ENCODE measurements at regions not wholly inside any gene's neighbourhood (a gene's known extent, or its start where the extent isn't known, plus 50 kb on each side); places are given as distances from the start of the nearest gene placed in this dataset.
A peak's percentile ranks its signal among the peaks of the same experiment; 100 is the strongest.

- no peaks in the 10 kb centered on the region for H3K27me3 ChIP-seq (ENCODE audit: low read length)
- ATAC-seq (peak; percentile 91), DNase-seq (peak; percentile 70)
- no peaks in the 10 kb centered on the region for H3K9me3 ChIP-seq (ENCODE audit: low read length)
- no peak overlapping the region for H3K4me3 ChIP-seq (ENCODE audit: low read length)
- H3K4me2 ChIP-seq (ENCODE audit: low read length), result peak overlapping the region; percentile 45
- no peaks in the 10 kb centered on the region for H3K36me3 ChIP-seq (ENCODE audit: low read depth, low read length)
- POLR2A ChIA-PET (ENCODE audit: unreplicated experiment), result no interaction called here
- CTCF ChIA-PET, result no interaction called here
- intact Hi-C loops (cut with micrococcal nuclease), result no loop called here
- no peaks in the 10 kb centered on the region for H3K9me2 ChIP-seq (replicated peaks; ENCODE audit: low read length)
- no peaks in the 10 kb centered on the region for H3K79me2 ChIP-seq (ENCODE audit: low read length)
- TF ChIP-seq EZH2phosphoT487 (IDR thresholded peaks at IDR 0.05; ENCODE audit: borderline replicate concordance, low read length), result no peak
- TF ChIP-seq EZH2 (IDR thresholded peaks at IDR 0.05; ENCODE audit: low read length, unreplicated experiment), result no peak
- TF ChIP-seq, protein P1, sequence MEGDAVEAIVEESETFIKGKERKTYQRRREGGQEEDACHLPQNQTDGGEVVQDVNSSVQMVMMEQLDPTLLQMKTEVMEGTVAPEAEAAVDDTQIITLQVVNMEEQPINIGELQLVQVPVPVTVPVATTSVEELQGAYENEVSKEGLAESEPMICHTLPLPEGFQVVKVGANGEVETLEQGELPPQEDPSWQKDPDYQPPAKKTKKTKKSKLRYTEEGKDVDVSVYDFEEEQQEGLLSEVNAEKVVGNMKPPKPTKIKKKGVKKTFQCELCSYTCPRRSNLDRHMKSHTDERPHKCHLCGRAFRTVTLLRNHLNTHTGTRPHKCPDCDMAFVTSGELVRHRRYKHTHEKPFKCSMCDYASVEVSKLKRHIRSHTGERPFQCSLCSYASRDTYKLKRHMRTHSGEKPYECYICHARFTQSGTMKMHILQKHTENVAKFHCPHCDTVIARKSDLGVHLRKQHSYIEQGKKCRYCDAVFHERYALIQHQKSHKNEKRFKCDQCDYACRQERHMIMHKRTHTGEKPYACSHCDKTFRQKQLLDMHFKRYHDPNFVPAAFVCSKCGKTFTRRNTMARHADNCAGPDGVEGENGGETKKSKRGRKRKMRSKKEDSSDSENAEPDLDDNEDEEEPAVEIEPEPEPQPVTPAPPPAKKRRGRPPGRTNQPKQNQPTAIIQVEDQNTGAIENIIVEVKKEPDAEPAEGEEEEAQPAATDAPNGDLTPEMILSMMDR (conservative IDR thresholded peaks at IDR 0.05; ENCODE audit: low read depth, low read length), result no peak
- BruUV-seq (replicated peaks), result no TSS peak
- peak overlapping the region; percentile 72 for H2AFZ ChIP-seq (ENCODE audit: low read length)
- no peaks in the 10 kb centered on the region for H3F3A ChIP-seq (ENCODE audit: low read length, unreplicated experiment)
- peak overlapping the region; percentile 36 for H3K27ac ChIP-seq (ENCODE audit: low read length)
- no peaks in the 10 kb centered on the region for H4K20me1 ChIP-seq (ENCODE audit: low read length)
- H3K4me1 ChIP-seq (ENCODE audit: insufficient read depth, low read length), result peaks cover 10% of the 10 kb centered on the region
- H3K9ac ChIP-seq (ENCODE audit: low read length), result no peak overlapping the region
These were observed 590.2 kb upstream of the MEF2C start for GRCh38 chr5:89473196-89473595.

DNA sequence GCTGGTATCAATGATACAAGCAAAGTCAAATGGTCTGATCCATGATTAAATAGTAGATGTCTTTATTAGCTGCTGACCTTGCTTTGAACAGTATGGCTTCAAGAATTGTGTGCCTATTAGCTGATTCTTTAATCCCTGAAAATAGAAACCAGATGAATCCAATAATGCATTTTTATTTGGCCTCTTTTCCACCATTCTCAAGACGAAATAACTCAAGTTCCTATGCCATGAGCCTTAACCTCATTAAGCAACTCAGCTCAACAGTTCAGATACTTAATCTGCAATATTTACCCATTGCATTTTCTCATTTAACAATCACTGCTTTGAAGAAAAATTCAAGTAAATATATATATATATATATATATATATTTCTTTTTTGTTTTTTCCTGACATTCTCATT lies 588.6 kb upstream of the MEF2C start:
- ChIA-PET CTCF (no interaction called here), POLR2A (ENCODE audit: unreplicated experiment) (no interaction called here)
- Histone ChIP-seq H3K27ac (ENCODE audit: low read length) (no peak overlapping the region), H3K9me3 (ENCODE audit: low read length) (no peaks in the 10 kb centered on the region), H3K4me1 (ENCODE audit: insufficient read depth, low read length) (peaks cover 10% of the 10 kb centered on the region), H3K9ac (ENCODE audit: low read length) (no peak overlapping the region), H2AFZ (ENCODE audit: low read length) (no peak overlapping the region), H3K79me2 (ENCODE audit: low read length) (no peaks in the 10 kb centered on the region), H4K20me1 (ENCODE audit: low read length) (no peaks in the 10 kb centered on the region), H3K9me2 (replicated peaks; ENCODE audit: low read length) (no peaks in the 10 kb centered on the region), H3K27me3 (ENCODE audit: low read length) (no peaks in the 10 kb centered on the region), H3K36me3 (ENCODE audit: low read depth, low read length) (no peaks in the 10 kb centered on the region), H3K4me2 (ENCODE audit: low read length) (no peak overlapping the region), H3K4me3 (ENCODE audit: low read length) (no peak overlapping the region), H3F3A (ENCODE audit: low read length, unreplicated experiment) (no peaks in the 10 kb centered on the region)
- ATAC-seq (no peak), DNase-seq (no peak)
- TF ChIP-seq EZH2phosphoT487 (IDR thresholded peaks at IDR 0.05; ENCODE audit: borderline replicate concordance, low read length) (no peak), EZH2 (IDR thresholded peaks at IDR 0.05; ENCODE audit: low read length, unreplicated experiment) (no peak)
- TF ChIP-seq, protein P1 (conservative IDR thresholded peaks at IDR 0.05; ENCODE audit: low read depth, low read length), result no peak
- intact Hi-C loops (cut with micrococcal nuclease), result no loop called here
- no TSS peak for BruUV-seq (replicated peaks)

DNA sequence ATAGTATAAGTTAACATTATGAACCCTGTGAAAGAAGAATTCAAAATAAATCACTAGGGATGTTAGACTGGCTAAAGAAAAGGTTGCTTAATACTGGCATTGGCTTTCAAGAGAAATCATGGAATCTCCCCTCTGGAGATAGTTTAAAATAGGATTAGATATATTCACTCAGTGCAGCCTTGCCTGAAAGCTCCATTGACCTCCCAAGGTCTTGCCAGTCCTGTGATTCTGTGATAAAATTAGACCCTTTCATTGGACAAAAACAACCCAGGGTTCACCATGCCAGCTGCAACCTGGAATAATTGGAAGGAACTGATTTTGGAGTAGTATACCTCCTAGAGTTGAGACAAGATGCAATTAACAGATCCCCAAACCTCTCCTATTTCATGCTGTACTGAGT lies 588.1 kb upstream of the MEF2C start:
- Histone ChIP-seq H3K9ac (ENCODE audit: low read length) (no peak overlapping the region), H3K9me3 (ENCODE audit: low read length) (no peaks in the 10 kb centered on the region), H3F3A (ENCODE audit: low read length, unreplicated experiment) (no peaks in the 10 kb centered on the region), H4K20me1 (ENCODE audit: low read length) (no peaks in the 10 kb centered on the region), H3K9me2 (replicated peaks; ENCODE audit: low read length) (no peaks in the 10 kb centered on the region), H3K36me3 (ENCODE audit: low read depth, low read length) (no peaks in the 10 kb centered on the region), H3K4me3 (ENCODE audit: low read length) (no peak overlapping the region), H3K4me2 (ENCODE audit: low read length) (no peak overlapping the region), H3K27me3 (ENCODE audit: low read length) (no peaks in the 10 kb centered on the region), H3K27ac (ENCODE audit: low read length) (no peak overlapping the region), H3K4me1 (ENCODE audit: insufficient read depth, low read length) (peaks cover 10% of the 10 kb centered on the region), H3K79me2 (ENCODE audit: low read length) (no peaks in the 10 kb centered on the region), H2AFZ (ENCODE audit: low read length) (no peak overlapping the region)
- intact Hi-C loops (cut with micrococcal nuclease), result no loop called here
- POLR2A ChIA-PET (ENCODE audit: unreplicated experiment), result no interaction called here
- BruUV-seq (replicated peaks), result no TSS peak
- DNase-seq (no peak), ATAC-seq (no peak)
- no peak for TF ChIP-seq EZH2phosphoT487 (IDR thresholded peaks at IDR 0.05; ENCODE audit: borderline replicate concordance, low read length)
- TF ChIP-seq EZH2 (IDR thresholded peaks at IDR 0.05; ENCODE audit: low read length, unreplicated experiment), result no peak
- TF ChIP-seq, protein P1 (conservative IDR thresholded peaks at IDR 0.05; ENCODE audit: low read depth, low read length), result no peak
- CTCF ChIA-PET, result no interaction called here

All from PC-3 (cell line).